Muscle of arm (tissue), 1 donor: ENCODE measurements at regions not wholly inside any gene's neighbourhood (a gene's known extent, or its start where the extent isn't known, plus 50 kb on each side); places are given as distances from the start of the nearest gene placed in this dataset.
A peak's percentile ranks its signal among the peaks of the same experiment; 100 is the strongest.
"Not testable (repeated sequence)": the region's sequence is repeated elsewhere in the genome, so short reads cannot be mapped to it uniquely, and the experiment has no call there.

Experiments
- DNase-seq: peaks from one replicate; pipeline ENCODE4 v3.0.0-alpha.2; 2013

DNA sequence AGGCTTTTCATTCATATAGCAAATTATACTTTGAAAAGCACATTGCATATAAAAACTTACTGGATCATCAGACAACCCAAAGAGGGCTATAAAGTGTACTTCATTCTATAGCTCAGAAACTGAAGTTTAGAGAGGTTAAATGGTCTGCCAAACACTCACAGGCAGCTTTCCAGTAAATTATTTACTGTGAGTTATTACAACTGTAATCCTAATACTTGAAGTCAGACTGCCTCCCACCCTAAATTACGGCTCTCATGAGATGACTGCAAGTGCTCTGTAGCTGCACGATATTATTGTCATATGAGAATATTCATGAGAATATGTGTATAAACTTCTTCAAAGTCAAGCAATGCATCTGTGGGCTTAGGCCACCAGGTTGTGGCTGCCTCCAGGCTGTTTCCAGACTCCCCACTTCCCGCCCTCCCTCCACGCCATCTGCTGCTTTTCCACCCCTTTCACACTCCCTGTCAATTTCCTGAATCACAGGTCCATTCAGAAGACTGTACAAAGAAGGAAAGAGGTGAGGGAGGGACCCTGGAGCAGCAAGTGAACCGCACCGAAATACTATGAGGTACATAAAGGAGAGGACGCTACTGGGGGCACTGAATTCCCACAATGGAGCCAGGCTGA, 111.1 kb upstream of the SPOPL start:
- DNase-seq: peak; percentile 35

DNA sequence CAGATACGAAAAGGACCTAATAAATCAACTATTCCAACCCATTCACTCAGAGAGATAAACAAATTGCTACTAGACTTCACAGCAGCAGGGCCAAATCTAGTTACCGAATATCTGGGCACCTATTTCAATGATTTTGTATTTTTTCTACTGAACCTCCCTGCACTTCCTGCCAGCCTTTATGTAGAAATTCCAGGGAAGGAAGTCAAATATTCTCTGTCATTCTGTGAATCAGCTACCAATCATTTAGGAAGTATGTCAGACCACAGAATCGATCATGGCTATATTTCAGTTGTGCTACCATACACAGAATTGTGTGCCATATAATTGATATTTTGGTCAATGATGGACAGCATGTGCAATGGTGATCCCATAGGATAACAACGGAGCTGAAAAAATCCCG, 109.6 kb upstream of the SPOPL start:
- DNase-seq: no peak

DNA sequence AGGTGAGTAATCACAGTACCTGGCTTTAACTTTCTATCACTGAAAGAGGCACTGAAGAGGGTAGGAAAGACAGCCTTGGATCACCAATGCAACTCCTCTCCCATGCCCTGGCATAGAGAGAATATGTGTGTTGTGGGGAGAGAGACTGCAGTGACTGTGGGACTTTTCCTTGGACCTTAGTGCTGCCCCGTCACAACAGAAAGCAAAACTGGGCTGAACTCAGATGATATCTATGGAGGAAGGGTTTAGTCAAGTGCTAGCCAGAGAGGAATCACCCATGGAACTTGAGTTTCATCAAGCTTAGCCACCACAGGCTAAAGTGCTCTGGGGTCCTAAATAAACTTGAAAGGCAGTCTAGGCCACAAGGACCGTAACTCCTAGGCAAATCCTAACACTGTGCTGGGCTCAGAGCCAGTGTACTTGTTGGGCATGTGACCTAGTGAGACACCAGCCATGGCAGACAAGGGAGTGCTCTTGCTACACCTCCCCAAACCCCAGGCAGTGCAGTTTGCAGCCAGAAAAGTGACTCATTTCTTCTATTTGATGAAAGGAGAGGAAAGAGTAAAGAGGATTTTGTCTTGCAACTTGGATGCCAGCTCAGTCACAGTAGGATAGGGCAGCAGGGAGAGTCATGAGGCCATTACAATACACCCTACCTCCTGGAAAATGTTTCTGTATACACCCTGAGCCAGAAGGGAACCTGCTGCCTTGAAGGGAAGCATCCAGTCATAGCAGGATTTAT, 105.8 kb upstream of the SPOPL start:
- no peak for DNase-seq

DNA sequence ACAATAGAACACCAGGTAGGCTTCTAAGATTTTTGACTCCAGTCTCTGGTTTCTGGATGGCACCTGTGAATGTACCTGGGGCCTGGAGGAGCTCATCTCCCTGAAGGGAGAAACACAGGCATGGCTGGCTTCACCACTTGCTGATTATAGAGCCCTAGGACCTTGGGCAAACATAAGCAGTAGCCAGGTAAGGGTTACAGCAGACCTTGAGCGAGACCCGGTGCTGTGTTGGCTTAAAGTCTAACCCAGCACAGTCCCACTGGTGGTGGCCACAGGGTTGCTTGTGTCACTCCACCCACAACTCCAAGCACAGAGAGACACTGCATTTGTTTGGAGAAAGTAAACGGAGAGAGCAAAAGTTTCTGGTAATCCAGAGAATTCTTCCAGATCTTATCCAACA, 104.7 kb upstream of the SPOPL start:
- DNase-seq: no peak

DNA sequence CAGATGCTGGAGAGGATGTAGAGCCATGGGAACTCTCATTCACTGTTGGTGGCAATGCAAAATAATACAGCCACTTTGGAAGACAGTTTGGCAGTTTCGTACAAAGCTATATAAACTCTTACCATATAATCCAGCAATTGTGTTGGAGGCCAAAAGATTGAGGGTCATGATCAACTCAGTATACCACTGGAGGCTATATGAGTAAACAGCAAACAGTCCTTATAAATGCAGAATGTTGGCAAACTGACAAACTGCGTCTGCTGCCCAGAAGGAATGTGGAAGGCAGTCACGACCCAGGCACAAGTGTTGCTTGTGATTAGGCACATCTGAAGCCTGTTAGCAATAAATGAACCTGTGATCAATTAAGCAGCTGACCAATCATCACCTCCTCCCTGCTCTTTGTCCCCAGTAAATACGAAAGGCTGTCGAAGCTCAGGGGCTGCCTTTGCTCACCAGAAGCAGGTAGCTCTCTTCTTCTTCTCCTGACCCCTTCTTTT, 98.1 kb upstream of the SPOPL start:
- DNase-seq: no peak

DNA sequence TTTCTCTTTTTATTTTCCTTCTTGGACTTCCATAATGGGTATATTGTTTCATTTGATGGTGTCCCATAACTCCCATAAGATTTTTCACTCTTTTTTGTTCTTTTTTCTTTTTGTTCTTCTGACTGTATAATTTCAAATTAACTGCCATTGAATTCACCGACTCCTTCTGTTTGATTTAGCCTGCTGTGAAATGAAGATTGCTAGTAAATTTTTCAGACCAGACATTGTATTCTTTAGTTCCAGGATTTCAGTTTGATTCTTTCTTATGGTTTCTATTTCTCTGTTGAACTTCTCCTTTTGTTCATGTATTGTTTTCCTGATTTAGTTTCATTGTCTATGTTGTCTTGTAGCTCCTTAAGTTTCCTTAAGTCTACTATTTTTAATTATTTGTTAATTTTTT, 87.6 kb upstream of the SPOPL start:
- DNase-seq: no peak

DNA sequence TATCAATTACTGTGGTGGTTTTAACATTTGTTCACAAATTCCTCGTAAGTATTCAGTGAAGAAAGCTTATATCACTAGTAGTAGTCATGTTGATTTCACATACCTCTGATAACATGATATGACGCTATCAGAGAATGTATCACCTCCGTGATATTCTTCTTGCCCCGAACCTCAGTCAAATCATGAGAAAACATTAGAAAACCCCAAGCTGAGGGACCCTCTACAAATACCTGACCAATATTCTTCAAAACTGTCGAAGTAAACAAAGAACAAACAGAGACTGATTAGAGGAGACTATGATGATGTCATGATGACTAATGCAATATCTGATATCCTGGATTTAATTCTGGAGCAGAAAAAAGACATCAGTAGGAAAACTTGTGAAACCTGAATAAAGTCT, 85.6 kb upstream of the SPOPL start:
- DNase-seq: no peak

DNA sequence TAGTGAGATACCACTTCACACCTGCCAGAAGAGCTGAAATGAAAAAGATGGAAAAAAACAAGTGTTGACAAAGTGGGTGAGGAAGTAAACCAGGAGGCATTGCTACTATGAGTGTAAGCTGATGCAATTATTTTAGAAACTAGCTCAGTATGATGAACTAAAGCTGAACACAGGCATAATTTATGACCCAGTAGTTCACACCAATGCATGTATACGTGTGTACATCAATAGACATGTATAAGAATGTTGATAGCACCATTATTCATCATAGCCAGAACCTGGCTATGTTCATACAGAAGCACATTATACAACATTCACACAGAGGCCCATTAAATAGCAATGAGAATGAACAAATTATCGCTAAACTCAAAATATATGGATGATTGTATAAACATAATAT, 83.1 kb upstream of the SPOPL start:
- DNase-seq: no peak

DNA sequence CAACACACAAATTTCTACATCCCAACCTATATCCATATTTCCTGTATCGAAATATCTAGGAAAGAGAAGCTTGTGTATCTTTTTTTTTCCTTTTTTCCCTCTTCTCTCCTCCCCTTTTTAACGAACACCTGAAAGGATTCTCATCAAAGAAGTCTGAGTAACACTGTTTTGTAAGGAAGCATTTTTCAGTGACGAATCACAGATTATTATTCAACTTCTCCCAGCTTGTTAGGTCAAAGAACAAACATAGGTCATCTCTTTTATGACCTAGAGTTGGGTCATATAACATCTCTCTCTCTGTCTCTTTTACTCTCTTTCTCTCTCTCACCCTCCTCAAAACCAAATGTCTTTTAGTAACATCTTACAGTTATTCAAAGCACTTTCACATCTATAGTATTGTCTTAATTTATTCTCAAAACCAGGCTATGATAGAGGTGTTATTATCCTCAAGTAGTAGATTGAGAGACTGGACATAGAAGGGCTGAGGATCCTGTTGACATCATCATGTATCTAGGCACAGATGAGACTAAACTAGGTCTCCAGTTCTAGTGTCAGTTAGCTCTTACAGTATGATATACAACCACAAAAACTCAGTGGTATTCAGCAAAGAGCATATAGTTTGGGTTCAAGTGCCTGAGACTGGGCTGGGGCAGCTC, 80.1 kb upstream of the SPOPL start:
- DNase-seq: no peak

DNA sequence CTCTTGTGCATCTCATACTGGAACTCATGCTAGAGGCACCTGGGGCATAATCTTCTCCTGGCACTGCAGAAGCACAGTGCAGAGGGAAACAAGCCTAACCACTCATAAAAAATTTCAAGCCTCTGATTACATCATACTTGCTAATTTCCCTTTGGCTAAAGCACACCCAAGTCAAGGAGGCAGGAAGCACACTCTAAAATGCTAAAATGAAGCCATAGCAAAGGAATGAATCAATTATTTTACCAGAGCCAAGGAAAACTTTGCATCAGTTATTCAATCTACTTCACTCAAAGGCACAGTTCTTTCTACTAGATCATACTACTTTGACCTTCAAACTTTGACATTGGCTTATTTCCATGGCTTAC, 79.6 kb upstream of the SPOPL start:
- DNase-seq: no peak

DNA sequence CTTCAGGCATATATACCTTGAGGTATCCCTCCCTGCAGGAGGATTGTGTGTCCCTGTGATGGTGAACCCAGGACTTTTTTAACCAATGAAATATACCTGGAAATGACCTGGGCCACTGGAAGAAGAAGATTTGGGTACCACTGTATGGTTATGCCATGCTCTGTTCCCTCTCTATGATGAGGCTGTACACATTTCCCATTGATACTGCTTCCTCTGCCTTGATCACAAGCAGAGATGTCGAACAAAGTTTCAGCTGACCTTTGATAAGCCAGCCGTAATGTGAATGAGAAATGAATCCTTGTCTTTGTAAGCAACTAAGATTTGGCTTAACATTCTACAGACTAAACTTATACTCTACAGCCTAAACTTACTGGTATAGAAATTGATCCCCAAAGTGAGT, 78.4 kb upstream of the SPOPL start:
- DNase-seq: no peak

DNA sequence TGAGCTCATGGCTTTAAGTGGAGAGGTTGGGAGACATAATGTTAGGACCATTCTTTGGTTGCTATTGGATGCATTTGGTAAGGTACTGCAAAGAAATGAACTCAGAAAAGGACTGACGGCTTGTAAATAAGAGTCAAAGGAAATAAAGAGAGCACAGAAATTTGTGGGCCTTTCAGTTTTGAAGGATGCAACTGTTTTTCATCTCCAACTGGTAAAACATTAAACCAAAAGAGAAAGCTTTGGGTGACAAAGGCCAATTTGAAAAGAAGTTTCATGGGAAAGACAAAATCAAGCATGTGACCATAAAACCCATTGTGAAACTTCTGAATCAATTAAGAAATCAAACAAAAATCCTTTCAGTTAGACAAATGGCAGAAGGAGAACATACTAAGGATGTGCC, 77.8 kb upstream of the SPOPL start:
- DNase-seq: no peak

DNA sequence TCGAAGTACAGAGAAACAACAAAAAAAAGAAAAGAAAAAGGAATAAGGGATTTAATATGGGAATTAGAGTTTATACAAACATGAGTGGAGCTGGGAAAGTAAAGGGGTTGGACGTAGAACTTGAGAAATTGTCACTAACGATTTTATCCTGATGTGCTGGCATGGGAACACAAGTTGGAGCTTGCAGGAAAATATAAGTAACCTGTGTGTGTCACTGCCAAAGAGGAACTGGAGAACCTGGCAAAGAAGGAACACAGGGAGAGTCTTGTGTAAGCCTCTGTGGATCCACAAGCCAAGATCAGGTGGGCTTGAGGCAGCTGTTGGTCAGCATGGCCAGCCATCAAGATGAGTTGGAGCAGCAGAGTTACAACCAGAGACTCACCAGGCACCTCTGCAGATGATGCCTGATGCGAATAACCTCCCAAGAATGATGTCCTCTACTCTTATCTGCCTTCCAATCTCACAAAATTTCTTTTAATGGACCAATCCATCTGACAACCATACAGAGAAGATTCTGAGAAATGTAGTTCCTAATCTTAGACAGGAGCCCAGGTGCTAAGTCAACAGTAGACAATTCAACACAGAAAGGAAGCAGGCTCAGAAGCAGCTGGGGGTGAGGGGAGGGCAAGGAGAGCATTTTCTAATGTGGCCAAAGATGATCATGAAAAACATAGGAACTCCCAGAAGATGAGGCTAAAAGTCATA, 77.0 kb upstream of the SPOPL start:
- no peak for DNase-seq

DNA sequence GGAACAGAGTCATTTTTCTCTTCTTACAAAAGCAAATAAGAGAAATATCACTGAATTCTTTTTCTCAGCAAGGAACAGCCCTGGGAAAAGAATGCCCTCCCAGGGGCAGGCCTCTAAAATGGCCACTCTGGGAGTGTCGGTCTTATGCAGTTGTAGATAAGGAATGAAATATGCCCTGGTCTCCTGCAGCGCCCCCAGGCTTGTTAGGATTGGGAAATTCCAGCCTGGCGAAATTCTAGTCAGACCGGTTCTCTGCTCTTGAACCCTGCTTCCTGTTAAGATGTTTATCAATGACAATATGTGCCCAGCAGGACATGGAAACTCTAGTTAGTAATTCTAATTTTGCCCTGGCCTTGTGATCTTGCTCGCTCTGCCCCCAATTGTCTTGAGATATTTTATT, 75.5 kb upstream of the SPOPL start:
- DNase-seq: not testable (repeated sequence)

DNA sequence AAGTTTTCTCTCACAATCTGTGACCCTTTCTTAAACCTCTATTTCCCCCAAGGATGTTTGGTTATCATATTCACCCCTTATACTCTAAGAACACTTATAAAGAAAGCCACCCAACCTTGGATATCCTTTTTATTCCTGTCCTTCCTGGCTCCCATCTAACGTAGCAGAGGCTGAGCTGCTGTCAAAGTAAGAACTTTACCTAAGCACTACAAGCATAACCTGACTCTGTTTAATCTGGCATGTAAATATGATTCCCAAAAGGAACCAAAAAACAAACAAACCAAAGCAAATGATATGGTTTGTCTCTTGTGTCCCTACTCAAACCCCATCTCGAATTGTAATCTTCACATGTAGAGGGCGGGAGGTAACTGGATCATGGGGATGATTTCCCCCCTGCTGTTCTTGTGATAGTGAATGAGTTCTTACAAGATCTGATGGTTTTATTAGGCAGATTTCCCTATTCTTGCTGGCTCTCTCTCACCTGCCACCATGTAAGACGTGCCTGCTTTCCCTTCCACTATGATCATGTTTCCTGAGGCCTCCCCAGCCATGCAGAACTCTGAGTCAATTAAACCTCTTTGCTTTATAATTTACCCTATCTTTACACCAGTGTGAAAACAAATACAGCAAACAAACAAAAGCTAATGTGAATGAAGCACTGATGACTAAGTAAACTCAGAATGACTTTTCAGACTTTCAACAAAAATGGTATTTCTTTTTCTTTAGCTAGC, 72.7 kb upstream of the SPOPL start:
- DNase-seq: no peak

DNA sequence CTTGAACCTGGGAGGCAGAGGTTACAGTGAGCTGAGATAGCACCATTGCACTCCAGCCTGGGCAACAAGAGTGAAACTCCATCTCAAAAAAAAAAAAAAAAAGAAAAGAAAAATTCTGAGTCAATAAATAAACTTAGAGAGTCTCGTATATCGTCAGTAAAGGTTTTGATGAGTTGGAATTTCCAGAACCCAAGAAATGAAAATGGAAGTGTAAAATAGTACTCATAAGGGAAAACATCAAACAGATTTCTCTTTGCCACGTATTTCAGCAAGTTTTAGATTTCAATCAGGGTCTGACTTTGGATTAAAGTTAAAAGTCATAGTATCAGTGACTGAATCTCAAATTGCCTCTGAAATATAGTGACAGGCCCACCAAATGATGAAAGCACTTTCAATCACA, 71.4 kb upstream of the SPOPL start:
- DNase-seq: no peak

DNA sequence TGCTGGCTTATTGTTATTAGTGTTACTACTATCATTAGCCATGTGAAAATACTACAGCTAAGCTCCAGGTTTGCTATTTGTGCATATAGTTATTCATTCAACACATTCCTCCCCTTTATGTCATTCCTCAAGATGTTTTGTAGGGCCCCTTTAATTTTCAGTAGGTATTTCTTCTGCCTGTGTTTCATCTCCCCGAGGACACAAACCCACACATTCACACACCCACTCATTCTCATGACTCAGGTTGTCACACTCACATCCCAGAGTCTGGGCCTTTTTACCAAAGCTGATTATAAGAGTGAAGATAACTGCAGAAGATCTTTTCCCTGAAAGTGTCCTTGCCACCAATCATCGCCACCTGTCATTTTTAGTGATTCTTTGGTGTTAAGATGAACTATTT, 68.6 kb upstream of the SPOPL start:
- DNase-seq: no peak

DNA sequence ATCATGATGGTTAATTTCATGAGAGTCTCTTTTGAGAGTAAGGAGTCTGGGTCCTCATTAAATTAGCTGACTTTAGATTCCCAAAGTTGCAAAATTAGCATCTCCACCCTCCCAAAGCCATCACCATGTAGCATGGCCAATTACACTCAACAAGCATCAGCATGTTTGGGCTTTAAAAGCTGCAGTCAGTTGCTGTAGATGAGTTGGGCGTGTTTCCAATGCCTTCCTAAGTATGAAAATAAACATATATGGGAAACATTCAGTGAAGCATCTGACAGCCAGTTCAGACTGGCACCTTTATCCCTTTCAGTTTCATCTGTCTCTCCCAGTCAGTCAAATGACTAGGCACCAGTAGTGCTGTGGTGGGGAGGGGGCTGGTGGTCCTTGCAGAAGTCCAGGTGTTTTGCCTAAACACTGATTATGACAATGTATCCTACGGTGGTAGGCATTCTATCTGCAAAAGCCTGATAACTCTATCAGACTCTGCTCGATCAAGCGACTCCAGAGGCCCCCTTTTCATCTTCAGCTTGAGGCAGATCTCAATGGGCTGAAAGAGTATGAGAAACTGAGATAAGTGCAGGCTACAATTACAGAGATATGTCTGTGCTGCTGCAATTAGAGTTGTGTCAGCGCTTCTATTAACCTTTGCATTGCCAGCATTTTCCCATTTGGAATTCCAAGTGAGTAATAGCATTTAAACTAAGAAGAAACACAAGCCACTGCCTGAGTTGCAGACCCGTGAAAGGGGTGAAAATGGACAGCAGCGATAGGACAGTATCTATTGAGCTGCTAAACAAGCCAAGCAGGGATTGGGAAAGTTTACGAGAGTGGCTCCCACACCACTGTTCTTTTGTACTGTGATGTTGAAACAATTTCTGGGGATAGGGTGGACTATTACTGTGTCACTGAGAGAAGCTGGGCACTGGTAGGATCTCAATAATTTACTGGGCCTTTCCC, 67.3 kb upstream of the SPOPL start:
- DNase-seq: no peak

DNA sequence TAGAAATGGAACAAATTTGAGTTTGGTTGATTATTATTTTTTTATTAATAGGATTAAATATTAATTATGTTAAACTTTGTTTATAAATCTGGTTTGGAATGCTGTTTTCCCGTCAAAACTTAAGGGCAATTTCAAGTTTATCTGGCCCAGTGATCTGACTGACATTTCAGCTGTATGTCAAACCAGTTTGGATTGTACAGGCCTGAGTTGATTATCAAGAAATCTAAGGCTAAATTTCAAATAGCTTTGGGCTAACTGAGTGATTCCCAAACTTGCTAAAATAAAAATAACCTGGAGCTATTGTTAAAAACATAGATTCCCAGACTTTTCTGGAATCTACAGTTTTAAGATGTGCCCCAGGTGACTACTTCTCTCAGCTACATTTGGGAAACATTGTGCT, 65.9 kb upstream of the SPOPL start:
- no peak for DNase-seq

DNA sequence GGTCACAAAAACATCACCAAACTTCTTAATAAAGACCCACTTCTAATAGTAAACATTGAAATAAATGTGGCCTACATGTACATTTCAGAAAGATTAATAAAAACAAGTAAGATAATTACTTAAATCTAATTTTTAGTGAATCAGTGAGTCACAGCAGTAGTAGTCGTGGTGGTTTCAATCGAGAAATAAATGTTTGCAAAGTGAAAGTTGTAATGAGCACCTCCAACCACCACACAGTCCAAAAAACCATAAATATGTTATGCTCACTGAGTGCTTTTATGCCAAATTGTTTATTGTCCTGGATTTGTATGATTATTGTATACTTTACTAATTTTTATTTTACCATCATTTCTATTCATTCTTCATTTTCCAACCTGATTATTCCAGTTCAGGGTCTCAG, 61.8 kb upstream of the SPOPL start:
- DNase-seq: no peak

DNA sequence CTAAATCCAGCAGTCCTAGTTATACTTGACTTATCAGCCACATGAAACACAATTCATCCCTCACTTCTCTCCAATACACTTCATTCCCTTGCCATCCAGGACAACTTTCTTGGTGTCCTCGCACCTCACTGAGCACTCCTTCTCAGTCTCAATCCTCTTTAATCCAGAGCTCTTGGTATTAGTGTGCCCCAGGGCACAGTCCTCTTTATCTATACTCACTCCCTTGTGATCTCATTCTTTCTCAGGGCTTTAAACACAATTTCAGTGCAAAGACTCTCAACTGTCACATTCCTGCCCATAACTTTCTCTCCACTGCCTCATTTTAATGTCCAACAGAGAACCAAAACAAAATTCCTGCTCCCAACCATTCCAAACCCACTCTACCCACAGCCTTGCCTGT, 60.8 kb upstream of the SPOPL start:
- DNase-seq: no peak
